HEK293 (cell line): ENCODE measurements at regions not wholly inside any gene's neighbourhood (a gene's known extent, or its start where the extent isn't known, plus 50 kb on each side); places are given as distances from the start of the nearest gene placed in this dataset.

Experiments used
- CTCF ChIA-PET: fragments of 350-600 bp; formaldehyde crosslinking; extraction: SDS; loops from one replicate; lab custom pipeline; 2021; ENCODE audit warnings: antibody characterized with exemption; lab: Yijun Ruan, JAX
- POLR2A ChIA-PET: fragments of 300-600 bp; formaldehyde crosslinking; extraction: SDS; loops from one replicate; lab custom pipeline; 2020; ENCODE audit warnings: antibody characterized with exemption, inconsistent platforms; lab: Yijun Ruan, JAX
- H3K27ac ChIP-seq: fragments of 200-500 bp; sonication (Bioruptor generic); 2 replicates; pipeline ENCODE4 v1.5.1; 2014; ENCODE audit warnings: low read depth, low read length, control low read depth, inconsistent platforms; ENCODE audit errors: extremely low read depth
- H3K36me3 ChIP-seq, 2 experiments: fragments of 200-500 bp in 1 of 2; sonication (Bioruptor generic) in 1 of 2; 1 replicate in 1 of 2; 2 replicates in 1 of 2; pipeline ENCODE4 v1.5.1; 2014 to 2017; ENCODE audit warnings: inconsistent platforms in 2 of 2, low read length in 2 of 2; ENCODE audit not compliant: control insufficient read depth in 2 of 2, insufficient read depth in 1 of 2
- H3K4me1 ChIP-seq: fragments of 200-500 bp; sonication (Bioruptor generic); 2 replicates; pipeline ENCODE4 v1.5.1; 2014; ENCODE audit warnings: mild to moderate bottlenecking, low read length, inconsistent platforms; ENCODE audit not compliant: control insufficient read depth, insufficient read depth
- H3K4me3 ChIP-seq: 2 replicates; pipeline ENCODE4 v1.5.1; 2011; ENCODE audit warnings: low read depth, mild to moderate bottlenecking, control low read depth, low read length, moderate library complexity
- H3K9me3 ChIP-seq: fragments of 200-500 bp; sonication (Bioruptor generic); 2 replicates; pipeline ENCODE4 v1.5.1; 2014; ENCODE audit warnings: low read depth, low read length, inconsistent platforms; ENCODE audit not compliant: control insufficient read depth, insufficient read depth
- ZIC2 ChIP-seq: fragments of 450-650 bp; formaldehyde crosslinking; IDR thresholded peaks from 2 replicates; pipeline ENCODE4 v1.5.1; 2016; ENCODE audit warnings: missing biosample characterization, missing genetic modification characterization
- ZNF2 ChIP-seq: fragments of 450-650 bp; formaldehyde crosslinking; IDR thresholded peaks from 2 replicates; pipeline ENCODE4 v1.5.1; 2016; ENCODE audit warnings: missing biosample characterization, missing genetic modification characterization
- ZNF391 ChIP-seq: fragments of 450-650 bp; formaldehyde crosslinking; IDR thresholded peaks from 2 replicates; pipeline ENCODE4 v1.5.1; 2016; ENCODE audit warnings: low read depth, missing biosample characterization, missing genetic modification characterization, borderline replicate concordance
- ZNF433 ChIP-seq: fragments of 450-650 bp; formaldehyde crosslinking; IDR thresholded peaks from 2 replicates; pipeline ENCODE4 v1.5.1; 2016; ENCODE audit warnings: missing biosample characterization, missing genetic modification characterization, low read depth
- TF ChIP-seq, protein P1 (sequence below): fragments of 450-650 bp; formaldehyde crosslinking; IDR thresholded peaks from 2 replicates; pipeline ENCODE4 v1.5.1; 2016; ENCODE audit warnings: missing biosample characterization, missing genetic modification characterization

DNA sequence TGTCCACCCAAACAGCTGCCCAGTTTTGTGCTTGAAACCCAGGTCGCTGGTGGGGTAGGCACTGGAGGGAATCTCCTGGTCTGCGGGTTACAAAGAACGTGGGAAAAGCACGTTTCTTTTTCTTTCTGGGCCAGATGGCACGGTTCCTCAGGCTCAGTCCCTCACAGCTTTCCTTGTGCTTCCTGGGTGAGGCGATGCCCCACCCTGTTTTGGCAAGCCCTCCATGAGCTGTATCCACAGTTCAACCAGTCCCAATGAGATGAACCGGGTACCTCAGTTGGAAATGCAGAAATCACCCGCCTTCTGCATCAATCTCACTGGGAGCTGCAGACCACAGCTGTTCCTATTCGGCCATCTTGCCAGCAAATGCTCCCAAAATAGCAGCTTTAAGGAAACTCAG is 51.4 kb upstream of the TMTC2 start:
- Histone ChIP-seq H3K27ac (no peak overlapping the region), H3K36me3 (no peaks in the 10 kb centered on the region), H3K4me3 (no peak overlapping the region), H3K9me3 (no peaks in the 10 kb centered on the region), H3K4me1 (no peaks in the 10 kb centered on the region)
- TF ChIP-seq, protein P1, sequence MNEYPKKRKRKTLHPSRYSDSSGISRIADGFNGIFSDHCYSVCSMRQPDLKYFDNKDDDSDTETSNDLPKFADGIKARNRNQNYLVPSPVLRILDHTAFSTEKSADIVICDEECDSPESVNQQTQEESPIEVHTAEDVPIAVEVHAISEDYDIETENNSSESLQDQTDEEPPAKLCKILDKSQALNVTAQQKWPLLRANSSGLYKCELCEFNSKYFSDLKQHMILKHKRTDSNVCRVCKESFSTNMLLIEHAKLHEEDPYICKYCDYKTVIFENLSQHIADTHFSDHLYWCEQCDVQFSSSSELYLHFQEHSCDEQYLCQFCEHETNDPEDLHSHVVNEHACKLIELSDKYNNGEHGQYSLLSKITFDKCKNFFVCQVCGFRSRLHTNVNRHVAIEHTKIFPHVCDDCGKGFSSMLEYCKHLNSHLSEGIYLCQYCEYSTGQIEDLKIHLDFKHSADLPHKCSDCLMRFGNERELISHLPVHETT (tag by site-specific recombination): no peak
- TF ChIP-seq ZNF2 (tag by site-specific recombination) (no peak), ZNF391 (tag by site-specific recombination) (no peak), ZNF433 (no peak), ZIC2 (tag by site-specific recombination) (no peak)
- POLR2A ChIA-PET: interaction anchor here (1.5 kb wide), 1 partner anchor 52 kb away, joined by 3 read pairs; the partner anchor contains the start of gene TMTC2
- CTCF ChIA-PET: interaction anchor here (0.7 to 3.4 kb wide), 2 partner anchors 50 to 52 kb away, joined by 3 to 11 read pairs; partner anchors contain the start of gene TMTC2
